CD14-positive monocyte (primary cell): ENCODE measurements at regions not wholly inside any gene's neighbourhood (a gene's known extent, or its start where the extent isn't known, plus 50 kb on each side); places are given as distances from the start of the nearest gene placed in this dataset.

Source experiments
- DNase-seq, 3 donors: peaks; one replicate each; pipeline ENCODE4 v3.0.0-alpha.2; 2011 to 2022
- H2AFZ ChIP-seq: 2 replicates; pipeline ENCODE4 v1.6.0; 2012; ENCODE audit warnings: mild to moderate bottlenecking, low read depth, low read length, inconsistent platforms; ENCODE audit not compliant: insufficient read depth, poor library complexity, severe bottlenecking
- H3K27ac ChIP-seq, 2 donors: 1 replicate in 1 of 2; 2 replicates in 1 of 2; pipeline ENCODE4 v1.5.1; 2012 to 2013; ENCODE audit warnings: low read length in 2 of 2, control low read depth in 1 of 2, inconsistent platforms in 1 of 2, low read depth in 1 of 2, mild to moderate bottlenecking in 1 of 2
- H3K27me3 ChIP-seq, 2 donors: one replicate each; pipeline versions ENCODE4 v1.6.0 to v1.6.1; 2011 to 2013; ENCODE audit warnings: low read length in 2 of 2; ENCODE audit not compliant: control insufficient read depth in 2 of 2, insufficient read depth in 2 of 2
- H3K36me3 ChIP-seq, 2 donors: replicated peaks in 1 of 2; 1 replicate in 1 of 2; 2 replicates in 1 of 2; pipeline versions ENCODE4 v1.5.1 to v1.6.1; 2012 to 2013; ENCODE audit warnings: low read length in 2 of 2, control low read depth in 1 of 2, inconsistent platforms in 1 of 2, mild to moderate bottlenecking in 1 of 2; ENCODE audit not compliant: insufficient read depth in 2 of 2, control insufficient read depth in 1 of 2
- H3K4me1 ChIP-seq, 2 donors: 1 replicate in 1 of 2; 2 replicates in 1 of 2; pipeline versions ENCODE4 v1.5.1 to v1.6.1; 2012 to 2013; ENCODE audit warnings: low read length in 2 of 2, control low read depth in 1 of 2, inconsistent platforms in 1 of 2, mild to moderate bottlenecking in 1 of 2, moderate library complexity in 1 of 2; ENCODE audit not compliant: insufficient read depth in 2 of 2, control insufficient read depth in 1 of 2
- H3K4me2 ChIP-seq: replicated peaks from 2 replicates; pipeline ENCODE3; 2012; ENCODE audit warnings: low read length, moderate library complexity, mild to moderate bottlenecking; ENCODE audit not compliant: poor library complexity, severe bottlenecking; ENCODE audit errors: extremely low read depth
- H3K4me3 ChIP-seq, 3 experiments: fragments of 200-600 bp in 1 of 3; sonication (generic) in 1 of 3; replicated peaks in 1 of 3; 1 replicate in 2 of 3; 2 replicates in 1 of 3; pipeline ENCODE4 v1.5.1; 2011 to 2013; ENCODE audit warnings: low read length in 3 of 3, mild to moderate bottlenecking in 3 of 3, control low read depth in 2 of 3, low read depth in 2 of 3, inconsistent platforms in 1 of 3, moderate library complexity in 1 of 3
- H3K79me2 ChIP-seq: 2 replicates; pipeline ENCODE4 v1.6.0; 2012; ENCODE audit warnings: mild to moderate bottlenecking, control low read depth, inconsistent platforms, low read length, moderate library complexity; ENCODE audit not compliant: insufficient read depth
- H3K9ac ChIP-seq: 2 replicates; pipeline ENCODE4 v1.6.0; 2017; ENCODE audit warnings: low read length, mild to moderate bottlenecking; ENCODE audit not compliant: insufficient read depth, poor library complexity, severe bottlenecking
- H3K9me3 ChIP-seq, 2 donors: replicated peaks in 1 of 2; 1 replicate in 1 of 2; 2 replicates in 1 of 2; pipeline versions ENCODE4 v1.5.1 to v1.6.1; 2012 to 2013; ENCODE audit warnings: low read length in 2 of 2, control low read depth in 1 of 2; ENCODE audit not compliant: control insufficient read depth in 1 of 2, insufficient read depth in 1 of 2
- H4K20me1 ChIP-seq: 2 replicates; pipeline ENCODE4 v1.6.0; 2012; ENCODE audit warnings: mild to moderate bottlenecking, low read length, control low read depth, moderate library complexity; ENCODE audit not compliant: insufficient read depth
- H3K27ac Mint-ChIP-seq, 7 donors: one replicate each; pipeline ENCODE4 v1.8.0; 2020; ENCODE audit warnings: mild to moderate bottlenecking in 7 of 7, mixed read lengths in 7 of 7, moderate library complexity in 6 of 7, inconsistent platforms in 2 of 7
- H3K27me3 Mint-ChIP-seq, 3 donors: one replicate each; pipeline ENCODE4 v1.8.0; 2021 to 2022; ENCODE audit warnings: low read depth in 3 of 3, mild to moderate bottlenecking in 3 of 3, mixed read lengths in 3 of 3, moderate library complexity in 3 of 3, inconsistent platforms in 1 of 3
- H3K36me3 Mint-ChIP-seq, 2 donors: one replicate each; pipeline ENCODE4 v1.8.0; 2020; ENCODE audit warnings: mixed read lengths in 2 of 2, inconsistent platforms in 1 of 2, mild to moderate bottlenecking in 1 of 2
- H3K4me1 Mint-ChIP-seq: one replicate; pipeline ENCODE4 v1.8.0; 2020; ENCODE audit warnings: mild to moderate bottlenecking, mixed read lengths
- H3K4me3 Mint-ChIP-seq, 2 donors: one replicate each; pipeline ENCODE4 v1.8.0; 2020; ENCODE audit warnings: mild to moderate bottlenecking in 2 of 2, mixed read lengths in 2 of 2, moderate library complexity in 1 of 2
- H3K9me3 Mint-ChIP-seq, 7 donors: one replicate each; pipeline ENCODE4 v1.8.0; 2020 to 2022; ENCODE audit warnings: mixed read lengths in 7 of 7, mild to moderate bottlenecking in 6 of 7, moderate library complexity in 6 of 7, inconsistent platforms in 2 of 7
- WGBS: methylation state at CpG from one replicate; pipeline ENCODE4 v1.1.5; 2013; ENCODE audit warnings: missing lambda C conversion rate; ENCODE audit not compliant: insufficient coverage; 5-methylcytosine and 5-hydroxymethylcytosine counted together
- intact Hi-C, 2 donors: fragments of 100-400 bp; cut with micrococcal nuclease; formaldehyde crosslinking; loops; one replicate each; pipeline versions ENCODE4 v1.15.0 to v1.15.1; 2023
- TF ChIP-seq, protein P1 (sequence below): fragments of 200-600 bp; IDR thresholded peaks from one replicate; pipeline ENCODE4 v1.8.0; 2022; ENCODE audit warnings: antibody characterized with exemption, mild to moderate bottlenecking

DNA sequence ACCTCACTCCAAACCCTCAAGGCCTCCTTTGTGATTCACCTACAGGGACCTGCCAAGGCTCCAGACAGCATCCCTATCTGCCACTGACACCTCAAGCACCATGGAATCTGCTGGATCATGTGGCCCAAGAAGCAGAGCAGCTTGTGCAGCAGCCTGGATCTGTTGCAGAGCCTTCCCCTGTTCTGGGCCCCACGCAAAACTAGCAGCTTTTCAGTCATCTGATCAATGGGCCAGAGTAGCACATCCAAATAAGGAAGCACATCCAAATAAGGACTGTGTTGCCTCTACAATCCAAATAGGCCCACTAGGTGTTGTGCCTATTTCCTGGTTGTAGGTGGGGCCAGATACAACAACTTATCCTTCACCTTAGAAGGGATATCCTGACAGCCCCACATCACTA lies 97.1 kb upstream of the GNAO1 start:
- Histone ChIP-seq H3K27me3 (no peaks in the 10 kb centered on the region), H3K4me2 (no peak overlapping the region), H4K20me1 (no peaks in the 10 kb centered on the region), H3K4me1 (no peaks in the 10 kb centered on the region), H3K79me2 (no peaks in the 10 kb centered on the region), H2AFZ (no peak overlapping the region), H3K27ac (no peak overlapping the region), H3K36me3 (no peaks in the 10 kb centered on the region), H3K9me3 (no peaks in the 10 kb centered on the region), H3K4me3 (no peak overlapping the region), H3K9ac (no peak overlapping the region)
- whole genome bisulfite sequencing: no CpG with 5 or more reads among the region's 1 CpG
- H3K27ac Mint-ChIP-seq: no peak overlapping the region
- no peak overlapping the region for H3K4me3 Mint-ChIP-seq
- peaks cover 0 to 5% (median 0%) of the 10 kb centered on the region in 7 donors for H3K9me3 Mint-ChIP-seq
- intact Hi-C loops: no loop called here
- H3K36me3 Mint-ChIP-seq: no peaks in the 10 kb centered on the region
- TF ChIP-seq, protein P1, sequence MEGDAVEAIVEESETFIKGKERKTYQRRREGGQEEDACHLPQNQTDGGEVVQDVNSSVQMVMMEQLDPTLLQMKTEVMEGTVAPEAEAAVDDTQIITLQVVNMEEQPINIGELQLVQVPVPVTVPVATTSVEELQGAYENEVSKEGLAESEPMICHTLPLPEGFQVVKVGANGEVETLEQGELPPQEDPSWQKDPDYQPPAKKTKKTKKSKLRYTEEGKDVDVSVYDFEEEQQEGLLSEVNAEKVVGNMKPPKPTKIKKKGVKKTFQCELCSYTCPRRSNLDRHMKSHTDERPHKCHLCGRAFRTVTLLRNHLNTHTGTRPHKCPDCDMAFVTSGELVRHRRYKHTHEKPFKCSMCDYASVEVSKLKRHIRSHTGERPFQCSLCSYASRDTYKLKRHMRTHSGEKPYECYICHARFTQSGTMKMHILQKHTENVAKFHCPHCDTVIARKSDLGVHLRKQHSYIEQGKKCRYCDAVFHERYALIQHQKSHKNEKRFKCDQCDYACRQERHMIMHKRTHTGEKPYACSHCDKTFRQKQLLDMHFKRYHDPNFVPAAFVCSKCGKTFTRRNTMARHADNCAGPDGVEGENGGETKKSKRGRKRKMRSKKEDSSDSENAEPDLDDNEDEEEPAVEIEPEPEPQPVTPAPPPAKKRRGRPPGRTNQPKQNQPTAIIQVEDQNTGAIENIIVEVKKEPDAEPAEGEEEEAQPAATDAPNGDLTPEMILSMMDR: no peak
- DNase-seq: no peak
- H3K4me1 Mint-ChIP-seq: no peaks in the 10 kb centered on the region
- peaks cover 2 to 9% (median 8%) of the 10 kb centered on the region in 3 donors for H3K27me3 Mint-ChIP-seq

DNA sequence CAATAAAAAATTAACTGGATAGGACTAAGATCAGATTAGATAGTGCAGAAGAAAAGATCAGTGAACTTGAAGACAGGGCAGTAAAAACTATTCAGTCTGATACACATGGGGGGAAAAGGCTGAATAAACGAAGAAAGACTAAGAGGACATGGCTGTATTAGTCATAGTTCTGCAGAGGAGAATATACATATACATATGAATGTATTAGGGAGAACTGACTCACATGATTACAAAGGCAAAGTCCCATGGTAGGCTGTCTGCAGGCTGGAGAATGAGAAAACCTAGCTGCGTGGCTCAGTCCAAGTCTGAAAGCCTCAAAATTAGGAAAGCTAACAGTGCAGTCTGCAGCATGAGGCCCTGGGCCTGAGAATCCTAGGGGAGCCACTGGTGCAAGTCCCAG lies 98.2 kb upstream of the GNAO1 start:
- 71% methylated on average over 1 of the region's 2 CpGs for WGBS

More for the DNA sequence above, 98.2 kb upstream of the GNAO1 start:
- intact Hi-C loops: no loop called here
- H3K4me3 ChIP-seq: no peak overlapping the region
- no peaks in the 10 kb centered on the region for H3K4me1 ChIP-seq
- H3K27ac ChIP-seq: no peak overlapping the region
- H3K9me3 Mint-ChIP-seq: peaks cover 0 to 5% (median 0%) of the 10 kb centered on the region in 7 donors
- H3K27me3 ChIP-seq: no peaks in the 10 kb centered on the region
- no peak overlapping the region for H2AFZ ChIP-seq
- peaks cover 2 to 6% (median 6%) of the 10 kb centered on the region in 3 donors for H3K27me3 Mint-ChIP-seq
- H3K9me3 ChIP-seq: no peaks in the 10 kb centered on the region
- no peak overlapping the region for H3K27ac Mint-ChIP-seq
- no peaks in the 10 kb centered on the region for H3K4me1 Mint-ChIP-seq
- no peaks in the 10 kb centered on the region for H3K79me2 ChIP-seq
- H3K4me3 Mint-ChIP-seq: no peak overlapping the region
- H3K9ac ChIP-seq: no peak overlapping the region
- no peak for DNase-seq
- H3K36me3 ChIP-seq: no peaks in the 10 kb centered on the region
- H3K36me3 Mint-ChIP-seq: no peaks in the 10 kb centered on the region
- TF ChIP-seq, protein P1: no peak
- H4K20me1 ChIP-seq: no peaks in the 10 kb centered on the region
- H3K4me2 ChIP-seq: no peak overlapping the region
